GM19240 (cell line): ENCODE measurements at regions not wholly inside any gene's neighbourhood (a gene's known extent, or its start where the extent isn't known, plus 50 kb on each side); places are given as distances from the start of the nearest gene placed in this dataset.
A peak's percentile ranks its signal among the peaks of the same experiment; 100 is the strongest.

Experiments used
- DNase-seq: peaks from one replicate; pipeline ENCODE4 v3.0.0; 2011; ENCODE audit warnings: low spot score; ENCODE audit not compliant: insufficient read length

- no peak for DNase-seq
Observed at GRCh38 chr1:55384637-55385036, 169.5 kb upstream of the USP24 start.

GRCh38 chr1:55382806-55383305 is 167.7 kb upstream of the USP24 start:
- no peak for DNase-seq

GRCh38 chr1:55381983-55382382 is 166.8 kb upstream of the USP24 start:
- no peak for DNase-seq

GRCh38 chr1:55381491-55381890 is 166.3 kb upstream of the USP24 start:
- no peak for DNase-seq

GRCh38 chr1:55380355-55380970 is 165.3 kb upstream of the USP24 start:
- DNase-seq: no peak

GRCh38 chr1:55378582-55378981 is 163.4 kb upstream of the USP24 start:
- DNase-seq: peak; percentile 11

- DNase-seq: no peak
Observed at GRCh38 chr1:55376897-55377296, 161.7 kb upstream of the USP24 start.

GRCh38 chr1:55375617-55376258 is 160.6 kb upstream of the USP24 start:
- peak; percentile 23 for DNase-seq

- no peak for DNase-seq
Observed at GRCh38 chr1:55374801-55375616, 159.8 kb upstream of the USP24 start.

- no peak for DNase-seq
Observed at GRCh38 chr1:55374216-55374615, 159.1 kb upstream of the USP24 start.

- no peak for DNase-seq
Observed at GRCh38 chr1:55369474-55369873, 154.3 kb upstream of the USP24 start.

GRCh38 chr1:55368698-55369097 is 153.5 kb upstream of the USP24 start:
- DNase-seq: no peak

GRCh38 chr1:55367273-55367672 is 152.1 kb upstream of the USP24 start:
- DNase-seq: no peak

GRCh38 chr1:55364216-55364615 is 149.1 kb upstream of the USP24 start:
- no peak for DNase-seq

- DNase-seq: no peak
Observed at GRCh38 chr1:55363268-55363667, 148.1 kb upstream of the USP24 start.

- DNase-seq: no peak
Observed at GRCh38 chr1:55362558-55362957, 147.4 kb upstream of the USP24 start.

GRCh38 chr1:55359611-55360010 is 144.4 kb upstream of the USP24 start:
- no peak for DNase-seq

GRCh38 chr1:55358581-55358980 is 143.4 kb upstream of the USP24 start:
- DNase-seq: no peak

- no peak for DNase-seq
Observed at GRCh38 chr1:55355549-55355948, 140.4 kb upstream of the USP24 start.

- no peak for DNase-seq
Observed at GRCh38 chr1:55353707-55354620, 138.8 kb upstream of the USP24 start.

GRCh38 chr1:55352811-55353180 is 137.6 kb upstream of the USP24 start:
- no peak for DNase-seq
